UCSD-AML1 (cell line): ENCODE measurements at regions not wholly inside any gene's neighbourhood (a gene's known extent, or its start where the extent isn't known, plus 50 kb on each side); places are given as distances from the start of the nearest gene placed in this dataset.
"Not testable (repeated sequence)": the region's sequence is repeated elsewhere in the genome, so short reads cannot be mapped to it uniquely, and the experiment has no call there.

Source experiments
- DNase-seq: peaks from one replicate; lab custom pipeline; 2025; ENCODE audit not compliant: unreplicated experiment; lab: John Stamatoyannopoulos, UW

DNA sequence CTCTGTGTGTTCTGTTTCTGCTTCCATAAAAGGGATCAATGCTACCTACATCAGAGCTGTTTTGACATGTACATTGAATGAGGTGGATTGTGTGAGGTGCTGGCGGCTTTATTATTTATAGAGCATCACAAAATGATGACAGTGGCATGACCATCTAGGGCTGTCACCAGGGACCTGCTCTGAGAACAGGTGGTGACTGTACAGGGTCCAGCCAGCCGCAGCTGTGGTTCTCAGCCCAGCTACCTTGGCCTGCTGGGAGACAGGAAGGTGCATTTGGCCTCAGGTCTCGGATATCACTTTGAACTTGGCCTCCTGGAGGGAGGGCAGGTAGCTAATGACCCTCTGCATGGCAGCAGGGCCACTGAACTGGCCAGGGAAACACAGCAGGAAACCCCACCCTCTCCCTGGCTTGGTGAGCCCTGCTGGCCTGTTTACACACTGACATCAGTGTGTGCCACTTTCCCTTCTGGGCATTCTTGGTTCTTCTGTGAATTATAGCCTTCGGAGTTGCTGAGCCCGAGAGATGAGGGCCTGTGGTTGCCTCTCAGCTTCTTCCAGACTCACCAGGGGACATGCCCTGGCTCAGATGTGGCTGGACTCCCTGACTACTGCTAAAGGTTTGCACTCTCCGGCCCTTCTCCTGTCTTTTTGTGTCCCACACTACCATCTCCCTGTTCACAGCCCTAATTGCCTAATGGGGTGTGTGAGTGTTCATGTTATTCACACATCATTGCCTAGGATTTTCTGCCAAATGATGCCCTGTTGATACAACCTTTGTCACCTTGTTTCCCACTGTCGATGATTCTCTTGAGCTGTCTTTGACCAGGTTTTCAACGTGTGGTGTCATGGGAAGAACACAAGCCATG lies 109.2 kb upstream of the RAB12 start:
- DNase-seq, result no peak

DNA sequence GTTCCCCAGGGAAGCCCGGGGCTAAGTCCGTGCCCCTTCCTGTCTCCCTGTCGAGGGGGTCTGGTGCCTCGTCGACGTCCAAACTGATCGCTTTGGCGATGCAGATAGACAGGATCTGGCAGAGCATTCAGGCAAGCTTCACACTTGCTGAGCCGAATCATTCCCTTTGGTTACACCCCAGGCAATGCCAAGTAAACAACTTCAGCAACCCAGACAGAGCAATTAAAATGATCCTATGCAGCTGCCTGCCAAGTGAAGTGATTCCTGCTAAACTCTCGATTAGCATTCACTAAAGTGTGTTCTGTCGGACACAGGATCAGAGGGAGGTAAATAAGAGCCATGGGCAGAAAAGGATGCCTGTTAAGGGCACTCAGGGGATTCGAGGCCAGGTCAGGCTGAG lies 108.2 kb upstream of the RAB12 start:
- no peak for DNase-seq

DNA sequence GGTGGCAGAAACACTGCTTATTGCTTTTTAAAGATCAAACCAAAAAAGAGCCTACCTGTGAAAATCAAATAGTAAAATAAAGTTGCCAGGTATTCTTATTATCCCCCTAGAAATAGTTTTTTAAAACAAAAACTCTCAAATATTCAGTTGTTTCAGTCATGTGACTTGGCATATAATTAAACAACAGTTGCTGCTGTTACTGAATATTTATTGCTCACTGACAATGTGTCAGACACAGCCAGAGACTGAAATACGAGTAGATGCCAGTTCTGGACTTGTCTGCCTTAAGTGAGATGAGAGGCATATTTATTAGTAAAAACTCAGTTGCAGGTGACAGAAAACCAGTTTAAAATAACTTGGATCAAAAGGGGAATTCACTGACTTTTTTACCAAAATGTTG lies 106.0 kb upstream of the RAB12 start:
- no peak for DNase-seq

DNA sequence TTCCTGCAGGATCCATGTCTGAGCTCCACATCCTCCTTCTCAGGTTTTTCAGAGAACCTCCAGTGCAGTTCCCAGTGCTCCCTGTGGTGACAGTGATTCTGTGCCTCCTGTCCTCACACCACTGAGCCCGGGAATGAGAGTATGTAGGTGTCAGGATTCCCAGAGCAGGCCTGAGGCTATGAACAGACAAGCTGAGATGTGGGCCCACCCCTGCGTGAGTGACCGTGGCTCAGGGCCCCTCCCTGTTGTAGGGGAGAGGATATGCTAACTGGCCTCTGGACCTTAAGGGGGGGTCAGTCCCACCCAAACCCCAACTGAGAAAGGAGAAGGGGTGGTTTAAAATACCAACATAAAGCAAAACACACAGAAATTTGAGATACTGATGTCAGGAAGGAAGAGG lies 104.8 kb upstream of the RAB12 start:
- no peak for DNase-seq

DNA sequence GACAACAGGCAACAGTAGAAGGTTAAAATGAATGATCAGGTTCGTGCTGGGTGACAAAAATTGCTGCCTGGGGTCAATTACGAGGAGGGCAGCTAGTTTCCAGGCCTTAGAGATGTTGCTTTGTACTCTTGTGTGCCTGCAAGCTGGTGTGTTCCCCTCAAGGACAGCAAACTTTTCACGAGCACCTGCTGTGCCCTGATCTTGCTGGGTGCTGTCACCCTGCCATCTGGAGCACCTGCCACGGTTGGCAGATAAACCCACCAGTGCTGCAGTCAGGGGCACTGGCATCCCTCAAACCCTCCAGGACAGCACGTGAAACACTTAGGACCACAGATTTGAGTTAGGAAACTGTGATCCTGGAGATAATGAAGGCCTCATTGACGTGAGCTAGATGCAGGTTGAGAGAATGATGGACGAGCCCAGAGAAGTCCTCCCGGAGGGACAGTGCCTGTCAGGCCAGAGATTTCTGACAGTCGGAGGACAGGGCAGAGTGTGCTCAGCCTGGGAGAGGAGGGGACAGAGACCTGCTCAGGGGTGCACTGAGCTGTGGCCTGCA lies 104.3 kb upstream of the RAB12 start:
- DNase-seq, result no peak

DNA sequence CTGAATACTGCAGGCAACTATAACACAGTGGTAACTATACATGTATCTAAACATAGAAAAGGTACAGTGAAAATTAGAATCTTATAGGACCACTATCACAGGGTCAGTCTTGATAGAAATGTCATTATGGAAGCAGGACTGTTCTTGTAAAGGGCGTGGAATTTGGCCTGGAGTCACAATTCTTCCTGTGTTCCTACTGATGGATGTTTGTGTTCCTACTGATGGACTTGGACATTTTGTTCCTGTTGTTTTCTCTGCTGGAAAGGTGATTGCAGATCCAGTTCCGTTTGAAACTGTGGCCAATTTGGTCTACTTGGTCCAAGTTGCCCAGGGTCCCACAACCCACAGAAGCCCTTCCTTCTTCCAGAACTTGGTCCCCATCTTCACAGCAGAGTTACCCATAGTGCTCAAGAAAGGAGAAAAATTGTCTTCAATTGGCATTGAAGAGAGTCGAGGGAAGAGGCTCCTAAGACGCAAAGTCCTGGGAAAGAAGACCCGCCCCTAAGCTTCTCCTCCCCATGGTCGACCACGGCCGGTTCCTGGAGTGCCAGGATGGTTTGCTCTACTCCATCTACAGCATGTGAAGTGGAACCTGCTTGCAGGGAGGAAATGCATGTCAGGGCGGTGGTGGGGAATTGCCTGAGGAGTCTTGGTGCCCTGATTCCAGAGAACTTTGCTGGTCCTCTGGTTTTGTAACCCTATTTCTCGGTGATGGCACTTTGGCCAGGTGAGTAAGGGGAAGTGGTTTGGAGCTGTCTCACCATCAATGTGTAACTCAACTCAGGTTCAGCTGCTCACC lies 102.8 kb upstream of the RAB12 start:
- no peak for DNase-seq

DNA sequence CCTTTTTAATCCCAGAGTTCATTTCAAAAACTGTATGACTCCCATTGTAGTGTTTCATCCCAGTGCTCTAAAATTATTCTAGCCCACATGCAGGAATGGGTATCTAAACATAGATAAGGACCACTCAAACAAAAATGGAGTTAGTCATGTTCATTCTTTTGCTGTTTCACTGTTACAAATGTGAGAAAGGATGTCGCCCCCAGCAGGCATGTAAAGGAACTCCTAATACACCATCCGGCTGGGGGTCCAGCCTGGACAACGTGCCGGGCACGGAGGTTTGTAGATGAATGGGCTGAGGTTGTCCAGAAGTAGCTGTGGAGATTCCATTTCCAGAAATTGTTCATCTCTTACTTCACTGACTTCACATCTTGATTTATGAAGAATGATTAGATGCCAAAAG lies 101.9 kb upstream of the RAB12 start:
- DNase-seq, result no peak

DNA sequence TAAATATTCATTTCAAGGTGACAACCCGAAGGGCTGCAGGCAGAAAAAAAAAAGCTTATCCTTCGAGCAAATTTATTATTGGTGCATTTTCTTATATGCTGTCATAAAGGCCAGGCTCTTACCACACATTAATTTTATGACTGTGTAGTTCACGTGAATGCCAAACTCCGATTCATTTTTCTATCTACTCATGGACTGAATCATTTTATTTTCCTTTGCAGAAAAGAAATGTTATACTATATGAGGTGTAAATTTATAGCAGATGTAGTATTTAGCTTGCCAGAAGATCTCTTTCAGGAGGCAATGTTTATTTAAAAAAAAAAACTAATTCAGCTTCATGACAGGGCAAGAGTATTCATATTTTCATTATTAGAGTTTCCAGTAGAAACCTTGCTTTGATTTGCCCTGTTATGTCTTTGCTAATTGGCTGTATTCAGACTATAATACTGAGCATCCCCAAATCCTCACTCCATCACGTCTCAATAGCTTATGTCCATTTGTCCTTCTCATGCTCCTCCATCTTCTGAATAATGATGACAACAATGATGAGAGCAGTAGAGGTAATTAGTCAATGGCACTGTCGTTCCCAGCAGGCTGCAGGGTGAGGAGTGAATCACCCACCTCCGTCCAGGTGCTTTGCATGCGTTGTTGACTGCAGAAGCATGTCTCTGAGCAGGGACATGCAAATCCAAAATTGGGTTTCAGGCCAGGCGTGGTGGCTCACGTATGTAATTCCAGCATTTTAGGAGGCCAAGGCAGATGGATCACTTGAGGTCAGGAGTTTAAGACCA lies 101.1 kb upstream of the RAB12 start:
- no peak for DNase-seq

DNA sequence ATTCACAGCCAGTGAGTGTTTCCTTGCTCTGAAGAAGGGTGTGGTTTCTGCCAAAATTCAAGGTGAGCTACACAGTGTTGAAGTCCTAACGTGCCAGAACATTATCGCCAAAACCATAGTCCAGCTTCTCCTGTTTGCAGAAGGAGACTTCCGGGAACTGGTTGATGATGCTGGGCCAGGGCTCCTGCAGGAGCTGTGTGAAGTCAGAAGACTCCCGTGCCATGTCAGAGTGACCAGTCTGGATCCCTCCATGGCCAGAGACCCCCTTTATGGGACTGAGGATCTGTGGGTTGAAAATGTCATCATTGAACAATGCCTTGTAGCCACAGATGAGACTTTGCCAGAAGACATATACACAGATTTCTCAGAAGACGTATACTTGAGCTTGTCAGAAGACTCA lies 96.0 kb upstream of the RAB12 start:
- DNase-seq, result no peak

DNA sequence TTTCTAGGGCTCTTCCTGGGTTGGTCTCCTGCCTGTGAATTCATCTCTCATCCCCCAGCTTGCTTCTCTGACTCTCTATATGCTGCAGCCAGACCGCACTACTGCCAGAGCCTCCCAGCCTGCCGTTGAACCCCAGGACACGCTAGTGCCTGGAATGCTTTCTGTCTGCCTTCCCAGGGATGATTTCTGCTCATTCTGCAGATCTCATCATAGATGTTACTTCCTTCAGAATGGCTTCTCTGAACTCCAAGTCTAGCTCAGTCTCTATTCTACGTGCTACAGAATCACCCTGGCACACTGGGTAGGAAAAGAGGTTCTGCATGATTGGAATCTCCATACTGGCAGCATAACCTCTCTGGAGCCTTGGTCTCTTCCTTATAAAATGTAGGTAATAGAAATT lies 94.8 kb upstream of the RAB12 start:
- no peak for DNase-seq

DNA sequence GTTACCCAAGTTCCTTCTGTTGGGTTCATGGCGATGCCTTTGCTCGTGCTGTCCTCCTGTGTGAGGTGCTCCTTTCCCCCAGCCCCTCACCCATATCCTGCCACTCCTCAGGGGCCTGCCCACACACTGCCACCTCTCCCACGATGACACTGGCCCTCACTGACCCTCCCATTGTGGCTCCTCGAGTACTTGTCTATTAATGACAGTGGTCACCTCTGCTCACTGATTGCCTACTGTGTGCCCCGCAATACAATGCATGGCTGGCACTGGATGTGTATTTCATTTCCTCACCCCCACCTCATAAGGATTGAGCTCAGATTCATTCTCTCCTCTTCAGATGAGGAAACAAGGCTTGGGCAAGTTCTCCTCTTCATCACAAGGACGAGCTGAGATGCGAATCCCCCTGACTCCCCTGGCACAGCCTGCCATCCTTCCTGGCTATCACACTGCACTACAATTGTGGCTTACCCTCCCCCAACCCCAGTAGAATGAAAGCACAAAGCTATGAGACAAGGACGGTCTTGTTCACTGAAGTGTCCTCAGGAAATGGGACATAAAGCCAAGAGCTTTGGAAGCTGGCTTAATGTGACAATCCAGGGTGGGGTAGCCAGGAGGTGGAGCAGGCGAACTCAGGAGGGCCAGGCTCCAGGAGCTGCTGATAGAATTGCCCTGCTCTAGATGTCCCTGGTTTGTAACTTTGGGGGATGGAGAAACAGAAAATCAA lies 93.9 kb upstream of the RAB12 start:
- no peak for DNase-seq

DNA sequence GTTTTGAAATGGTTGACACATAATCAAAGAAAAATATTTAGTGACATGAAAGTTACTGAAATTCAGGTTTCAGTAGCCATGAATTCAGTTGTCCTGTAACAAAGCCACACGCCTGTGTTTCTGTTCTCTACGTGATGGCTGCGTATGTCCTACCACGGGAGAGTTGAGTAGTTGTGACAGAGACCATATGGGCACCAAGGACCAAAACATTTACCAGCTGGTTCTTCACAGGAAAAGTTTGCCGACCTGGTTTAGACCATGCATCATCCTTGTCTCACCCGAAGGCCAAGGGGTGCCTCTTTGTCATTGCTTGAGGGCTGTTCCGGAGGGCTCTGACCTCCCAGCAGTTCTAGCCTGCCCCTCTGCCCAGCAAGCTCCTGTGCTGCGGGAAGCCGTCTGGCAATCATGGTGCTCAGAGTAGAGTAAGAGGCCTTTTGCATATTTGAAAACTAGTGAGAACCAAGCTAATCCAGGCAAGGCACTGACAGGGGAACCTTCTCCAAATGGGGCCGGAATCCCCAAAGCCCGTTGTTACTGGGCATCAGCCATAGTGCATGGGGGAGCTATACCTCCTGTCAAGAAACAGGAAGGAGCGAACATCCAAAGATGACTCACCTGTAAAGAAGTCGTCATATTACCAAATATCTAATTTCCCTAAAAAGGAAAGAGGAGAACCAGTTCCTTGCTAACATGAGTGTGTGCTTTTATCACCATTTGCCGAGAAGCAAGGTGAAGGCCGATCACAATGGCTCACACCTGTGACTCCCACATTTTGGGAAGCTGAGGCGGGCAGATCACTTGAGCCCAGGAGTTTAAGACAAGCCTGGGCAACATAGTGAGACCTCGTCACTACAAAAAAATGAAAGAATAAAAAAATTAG lies 92.6 kb upstream of the RAB12 start:
- DNase-seq, result no peak

DNA sequence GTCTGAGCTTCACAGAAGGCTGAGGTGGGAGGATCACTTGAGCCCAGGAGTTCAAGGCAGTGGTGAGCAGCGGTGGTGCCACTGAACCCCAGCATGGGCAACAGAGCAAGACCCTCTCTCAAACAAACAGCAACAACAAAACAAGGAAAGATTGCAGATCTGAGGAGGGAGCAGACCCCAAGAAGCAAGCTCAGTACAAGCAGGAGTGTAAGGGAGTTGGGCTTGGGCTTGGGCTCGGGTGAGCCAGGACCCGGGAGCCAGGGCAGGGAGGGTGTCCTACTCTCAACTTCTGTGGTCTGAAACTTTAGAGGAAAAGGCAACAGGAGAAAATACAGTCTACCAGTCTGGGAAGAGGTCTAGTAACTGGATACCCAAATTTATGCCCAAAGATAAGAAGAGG lies 92.0 kb upstream of the RAB12 start:
- no peak for DNase-seq

DNA sequence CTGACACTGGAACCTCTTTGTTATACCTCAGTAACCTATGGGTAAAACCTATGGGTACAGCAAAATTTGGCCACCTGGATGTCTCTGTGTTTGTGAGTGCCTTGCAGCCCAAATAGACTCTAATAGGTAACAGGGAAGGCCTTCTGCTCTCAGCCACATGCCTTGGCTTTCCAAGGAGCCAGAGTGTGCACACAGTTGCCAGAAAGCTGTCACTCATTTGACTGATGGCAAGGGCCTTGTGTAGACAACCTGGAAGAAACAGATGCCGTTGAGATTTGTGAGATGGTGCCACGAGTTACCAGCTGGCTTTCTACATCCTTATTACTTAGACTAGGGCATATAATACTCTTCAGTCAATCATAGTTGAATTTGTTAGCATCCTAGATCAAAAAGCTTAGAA lies 90.1 kb upstream of the RAB12 start:
- DNase-seq, result no peak

DNA sequence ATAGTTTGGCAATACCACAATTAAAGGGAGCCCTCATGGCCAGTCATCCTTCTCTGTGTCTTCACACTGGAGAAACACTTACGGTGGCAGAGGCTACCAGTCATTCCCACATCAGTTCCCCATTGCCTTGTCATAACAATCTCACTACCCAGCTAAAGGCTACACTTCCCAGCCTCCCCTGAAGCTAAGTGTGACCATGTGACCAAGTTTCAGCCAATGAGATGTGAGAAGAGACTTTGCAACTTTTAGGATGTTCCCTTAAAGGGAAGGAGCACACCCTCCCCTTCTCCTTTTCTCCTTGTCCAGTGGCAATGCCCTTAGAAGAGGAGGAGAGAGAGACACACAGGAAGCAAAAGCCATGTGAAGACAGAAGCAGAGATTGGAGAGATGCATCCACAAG lies 89.0 kb upstream of the RAB12 start:
- DNase-seq, result no peak

DNA sequence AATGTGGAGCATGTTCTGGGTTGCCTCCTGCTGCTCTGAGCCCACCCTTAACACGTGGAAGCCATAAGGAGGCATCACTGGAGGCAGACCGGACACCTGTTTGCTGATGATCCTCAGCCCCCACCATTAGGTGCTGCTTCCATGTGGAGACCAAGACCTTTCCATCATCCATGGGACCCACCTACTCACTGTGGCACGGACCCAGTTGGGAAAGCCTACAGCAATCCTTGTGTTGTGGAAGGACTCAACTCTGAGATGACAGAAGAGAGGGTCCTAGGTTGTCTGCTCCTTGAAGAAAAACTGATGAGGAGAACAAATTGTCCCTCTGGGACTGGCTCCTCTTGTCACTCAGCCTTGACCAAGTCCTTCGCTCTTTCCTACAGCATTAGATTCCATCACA lies 86.5 kb upstream of the RAB12 start:
- DNase-seq, result no peak

DNA sequence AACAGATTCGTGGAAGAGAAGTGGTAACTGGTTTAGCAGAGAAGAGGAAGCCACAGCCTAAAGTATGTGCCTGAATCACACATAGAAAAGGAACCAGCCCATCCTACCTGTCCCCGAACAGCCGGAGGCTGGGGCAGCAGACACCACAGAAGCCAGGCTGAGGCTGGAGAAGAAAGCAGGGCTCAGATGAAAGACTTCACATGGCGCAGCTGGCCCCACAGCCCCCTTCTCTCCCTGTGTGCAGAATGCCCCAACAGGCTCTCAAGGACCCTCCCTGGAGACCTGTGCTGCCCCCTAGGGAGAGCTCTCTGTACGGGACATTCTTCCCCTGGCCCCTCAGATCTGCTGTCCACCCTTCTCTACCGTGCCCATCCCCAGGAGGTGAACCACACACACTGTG lies 83.5 kb upstream of the RAB12 start:
- peak; percentile 59 for DNase-seq

DNA sequence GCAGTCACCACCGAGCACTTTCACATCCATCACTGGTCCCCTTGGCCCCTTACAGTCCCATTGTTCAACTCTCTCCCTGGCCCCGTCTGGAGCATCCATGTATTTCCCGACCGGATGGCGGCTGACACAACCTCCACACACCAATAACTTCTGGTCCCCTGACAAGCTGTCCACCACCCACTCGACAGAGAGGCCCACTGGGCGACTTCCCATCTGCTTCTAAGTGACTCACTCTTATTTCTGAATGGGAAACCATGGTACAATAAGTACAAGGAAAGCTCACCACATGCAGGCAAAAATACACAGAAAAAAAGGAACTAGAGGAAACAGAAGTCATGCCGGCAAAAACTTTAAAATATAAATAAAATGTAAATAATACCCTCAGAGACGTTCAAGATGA lies 82.9 kb upstream of the RAB12 start:
- peak; percentile 67 for DNase-seq

DNA sequence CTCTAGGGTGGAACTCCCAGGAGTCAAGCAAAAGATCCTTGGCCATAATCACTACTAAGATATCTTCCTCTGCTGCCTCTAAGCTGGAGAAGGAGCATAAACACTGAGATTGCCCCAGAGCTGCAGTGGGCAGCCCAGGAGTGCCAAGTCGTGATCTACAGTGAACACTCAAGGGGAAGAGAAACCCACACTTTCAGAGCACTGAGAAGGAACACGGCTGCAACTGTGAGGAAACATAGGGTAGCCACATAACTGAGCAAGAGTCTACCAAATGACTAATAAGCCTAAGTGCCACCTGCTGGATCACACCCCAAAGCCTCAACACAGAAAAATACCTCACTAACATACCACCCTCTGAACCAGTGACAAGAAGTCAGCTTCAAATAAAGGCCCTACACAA lies 79.6 kb upstream of the RAB12 start:
- DNase-seq, result no peak

DNA sequence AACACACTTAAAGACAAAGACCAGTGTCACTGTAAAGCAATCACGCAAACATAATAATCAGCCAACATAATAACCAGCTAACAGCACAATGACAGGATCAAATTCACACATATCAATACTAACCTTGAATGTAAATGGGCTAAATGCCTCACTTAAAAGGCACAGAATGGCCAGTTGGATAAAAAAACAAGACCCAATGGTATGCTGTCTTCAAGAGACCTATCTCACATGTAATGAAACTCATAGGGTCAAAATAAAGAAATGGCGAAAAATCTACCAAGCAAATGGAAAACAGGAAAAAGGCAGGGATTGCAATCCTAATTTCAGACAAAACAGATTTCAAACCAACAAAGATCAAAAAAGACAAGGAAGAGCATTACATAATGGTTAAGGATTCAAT lies 78.2 kb upstream of the RAB12 start:
- DNase-seq, result not testable (repeated sequence)
